HG03159 (cell line): ENCODE measurements at regions not wholly inside any gene's neighbourhood (a gene's known extent, or its start where the extent isn't known, plus 50 kb on each side); places are given as distances from the start of the nearest gene placed in this dataset.

ENCODE experiments used
- ATAC-seq: cut with Tn5 transposase; IDR thresholded peaks from one replicate; pipeline ENCODE4 v1.9.1; 2021; ENCODE audit warnings: mild to moderate bottlenecking, moderate library complexity; ENCODE audit not compliant: unreplicated experiment

- ATAC-seq = no peak
These were observed 107.6 kb upstream of the OSR1 start for GRCh38 chr2:19465978-19466377.

- no peak for ATAC-seq
These were observed 103.8 kb upstream of the OSR1 start for GRCh38 chr2:19462256-19462645.

- ATAC-seq = no peak
These were observed 103.3 kb upstream of the OSR1 start for GRCh38 chr2:19461504-19462255.

- no peak for ATAC-seq
These were observed 102.3 kb upstream of the OSR1 start for GRCh38 chr2:19460761-19461160.

- no peak for ATAC-seq
These were observed 100.1 kb upstream of the OSR1 start for GRCh38 chr2:19458427-19459003.

- ATAC-seq = no peak
These were observed 99.4 kb upstream of the OSR1 start for GRCh38 chr2:19457809-19458208.

GRCh38 chr2:19456705-19457309 is 98.4 kb upstream of the OSR1 start:
- no peak for ATAC-seq

GRCh38 chr2:19454125-19454524 is 95.7 kb upstream of the OSR1 start:
- no peak for ATAC-seq

GRCh38 chr2:19442731-19443130 is 84.3 kb upstream of the OSR1 start:
- no peak for ATAC-seq

GRCh38 chr2:19439081-19439480 is 80.7 kb upstream of the OSR1 start:
- no peak for ATAC-seq

- ATAC-seq = no peak
These were observed 77.4 kb upstream of the OSR1 start for GRCh38 chr2:19435815-19436214.

- ATAC-seq = no peak
These were observed 76.0 kb upstream of the OSR1 start for GRCh38 chr2:19434413-19434812.

- ATAC-seq = no peak
These were observed 68.5 kb upstream of the OSR1 start for GRCh38 chr2:19426941-19427340.

- no peak for ATAC-seq
These were observed 67.7 kb upstream of the OSR1 start for GRCh38 chr2:19426144-19426543.

- ATAC-seq = no peak
These were observed 67.0 kb upstream of the OSR1 start for GRCh38 chr2:19425419-19425818.

- no peak for ATAC-seq
These were observed 60.9 kb upstream of the OSR1 start for GRCh38 chr2:19419211-19419880.

GRCh38 chr2:19416784-19417684 is 58.6 kb upstream of the OSR1 start:
- no peak for ATAC-seq

GRCh38 chr2:19416083-19416482 is 57.7 kb upstream of the OSR1 start:
- ATAC-seq = no peak

GRCh38 chr2:19409046-19409445 is 50.6 kb upstream of the OSR1 start:
- no peak for ATAC-seq

GRCh38 chr2:19408592-19408991 is 50.2 kb upstream of the OSR1 start:
- no peak for ATAC-seq
